Cardiac septum (tissue), 1 donor: ENCODE measurements at regions not wholly inside any gene's neighbourhood (a gene's known extent, or its start where the extent isn't known, plus 50 kb on each side); places are given as distances from the start of the nearest gene placed in this dataset.

Experiments
- DNase-seq: peaks from one replicate; pipeline ENCODE4 v3.0.0-alpha.2; 2020; ENCODE audit warnings: low spot score
- intact Hi-C: fragments of 100-400 bp; cut with DNase I; formaldehyde crosslinking; loops from one replicate; pipeline ENCODE4 v1.14.0; 2022
- donor health status: DM: no; HTN: no; CAD: no.

DNA sequence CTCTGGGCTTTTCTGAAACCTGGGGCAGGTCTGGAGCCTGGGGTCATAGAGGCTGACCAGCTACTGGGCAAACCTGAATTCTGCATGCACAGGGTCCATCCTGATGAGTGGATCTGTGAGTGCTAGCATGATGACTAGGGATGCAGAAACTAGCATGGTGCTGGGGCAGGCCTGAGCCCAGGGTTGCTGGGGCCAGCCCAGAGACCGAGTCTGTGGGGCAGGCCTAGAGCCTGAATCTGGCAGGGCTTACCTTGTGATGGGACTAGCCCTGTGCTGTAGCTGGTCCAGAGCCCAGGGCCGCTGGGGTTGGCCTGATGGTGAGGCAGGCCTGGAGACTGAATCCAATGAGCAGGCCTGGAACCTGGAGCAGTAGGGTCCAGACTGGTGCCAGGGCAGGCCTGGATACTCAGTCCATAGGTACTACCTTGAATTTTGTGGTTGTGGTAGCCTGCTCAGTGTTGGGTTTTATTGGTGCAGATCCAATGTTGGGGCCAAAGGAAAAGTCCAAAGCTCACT is 313.5 kb downstream of the TLR4 start:
- intact Hi-C loops = no loop called here
- DNase-seq = no peak

- no peak for DNase-seq
Observed at GRCh38 chr9:118023644-118024043, 319.4 kb downstream of the TLR4 start.

DNA sequence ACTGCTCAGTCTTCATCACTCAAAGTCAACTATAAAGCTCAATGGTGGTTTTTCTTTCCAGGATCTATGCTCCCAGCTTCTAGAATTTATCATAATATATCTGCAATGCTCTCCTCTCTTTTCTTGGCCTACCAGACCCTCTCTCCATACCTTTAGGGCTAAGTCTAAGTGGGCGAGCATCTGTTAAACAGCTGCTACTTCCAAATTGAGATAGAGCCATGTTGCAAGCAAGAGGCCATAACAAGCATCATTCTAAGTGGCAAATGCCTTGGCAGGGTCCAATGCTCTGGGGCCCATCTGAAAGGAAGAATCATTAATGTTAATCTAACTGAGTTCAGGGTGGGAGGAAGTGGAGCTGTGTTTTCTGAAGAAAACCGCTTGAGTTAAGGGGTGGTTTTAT is 324.0 kb downstream of the TLR4 start:
- no peak for DNase-seq
- intact Hi-C loops = no loop called here

More at GRCh38 chr9:118023644-118024043, 319.4 kb downstream of the TLR4 start:
- intact Hi-C loops = no loop called here

- intact Hi-C loops = no loop called here
- DNase-seq = no peak
Observed at GRCh38 chr9:118029425-118029824, 325.2 kb downstream of the TLR4 start.

DNA sequence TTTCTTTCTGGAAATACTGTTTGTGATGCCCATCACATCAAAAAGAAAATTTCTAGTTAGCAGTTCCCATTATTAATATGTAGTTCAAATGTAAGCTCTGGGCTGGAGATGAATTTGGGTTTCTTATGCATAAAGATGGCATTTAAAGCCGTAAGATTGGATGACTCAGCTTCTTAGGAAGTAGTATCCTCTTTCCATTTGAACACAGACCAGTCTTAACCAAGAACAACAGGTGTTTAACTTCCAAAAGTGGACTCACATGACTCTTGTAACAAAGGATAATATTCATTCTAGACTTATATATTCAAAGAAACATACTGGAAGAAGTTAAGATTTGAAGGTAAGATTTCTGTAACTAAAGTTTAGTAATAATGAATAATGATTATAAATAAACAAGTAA is 330.5 kb downstream of the TLR4 start:
- DNase-seq = no peak
- intact Hi-C loops = no loop called here

- intact Hi-C loops = no loop called here
- no peak for DNase-seq
Observed at GRCh38 chr9:118038713-118039112, 334.5 kb downstream of the TLR4 start.

GRCh38 chr9:118058227-118058626 is 354.0 kb downstream of the TLR4 start:
- intact Hi-C loops = no loop called here
- DNase-seq = no peak

DNA sequence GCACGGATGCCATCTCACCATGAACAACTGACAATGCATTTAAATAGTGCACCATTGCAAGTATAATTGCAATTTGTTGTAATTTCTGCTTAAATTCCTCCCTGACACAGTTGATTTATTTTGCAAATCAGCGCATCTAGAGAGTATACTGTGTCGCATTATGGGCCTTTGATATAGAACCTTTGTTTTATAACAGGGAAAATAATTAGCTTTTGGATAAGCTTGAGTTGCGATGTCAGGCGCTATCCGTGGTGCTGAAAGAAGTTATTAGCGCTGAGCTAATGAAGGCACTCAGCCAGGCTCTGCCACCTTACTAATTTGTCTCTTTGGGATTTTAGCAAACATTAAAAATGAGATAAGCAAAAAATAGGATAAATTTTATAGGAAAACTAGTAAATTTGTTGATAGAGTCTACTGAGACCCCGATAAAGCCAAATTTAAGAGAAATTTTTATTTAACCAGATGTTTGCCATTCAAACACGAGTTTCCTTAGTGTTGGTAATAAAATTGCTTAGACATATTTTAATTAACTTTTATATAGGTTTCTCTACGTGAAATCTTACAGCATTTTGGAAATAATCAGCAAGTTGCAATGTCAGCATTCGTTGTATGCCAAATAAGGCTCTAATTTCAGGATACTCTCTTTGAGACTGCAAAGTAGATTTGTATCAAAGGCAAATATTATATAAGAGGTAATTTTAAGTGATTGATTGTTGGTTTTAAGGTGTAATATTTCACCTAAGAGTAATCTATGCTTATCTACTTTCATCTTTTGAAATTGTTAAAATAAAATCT is 355.5 kb downstream of the TLR4 start:
- DNase-seq = no peak
- intact Hi-C loops = no loop called here

DNA sequence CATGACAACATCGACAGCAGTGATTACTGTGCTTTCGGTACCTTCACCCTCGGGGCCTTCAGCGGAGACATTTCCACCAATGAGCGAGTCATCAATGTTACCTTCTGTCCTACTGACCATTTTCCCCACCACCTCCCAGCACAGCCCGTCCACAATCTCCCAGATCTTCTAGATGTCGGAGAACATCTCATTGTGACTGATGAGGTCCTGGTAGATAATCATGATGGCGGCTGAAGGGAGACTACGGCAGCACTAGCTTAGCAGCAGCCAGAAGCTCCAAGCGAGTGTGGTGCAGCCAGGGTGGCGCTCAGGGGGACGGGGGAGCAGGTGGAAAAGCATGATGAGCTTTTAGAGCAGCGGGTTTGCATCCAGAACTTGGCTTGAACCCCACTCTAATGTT is 379.0 kb downstream of the TLR4 start:
- intact Hi-C loops = no loop called here
- no peak for DNase-seq

DNA sequence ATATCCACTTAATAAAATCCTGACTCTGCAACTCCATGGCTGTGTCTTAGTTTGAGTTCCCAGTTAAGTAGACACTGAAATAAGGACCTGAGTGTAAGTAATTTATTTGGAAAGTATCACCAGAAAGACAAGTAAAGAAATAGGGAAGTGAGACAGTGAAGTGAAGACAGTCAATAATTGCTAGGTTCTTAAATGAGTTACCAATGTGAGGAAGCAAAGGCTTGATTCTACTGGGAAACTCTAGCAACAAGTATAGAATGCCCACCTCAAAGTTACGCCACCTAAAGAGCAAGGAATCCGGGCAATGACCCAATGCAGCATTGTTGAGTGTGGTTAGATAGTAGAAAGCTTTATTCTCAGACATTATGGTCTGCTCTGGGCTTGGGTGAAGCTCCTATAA is 383.9 kb downstream of the TLR4 start:
- DNase-seq = no peak
- intact Hi-C loops = no loop called here

GRCh38 chr9:118091226-118091625 is 387.0 kb downstream of the TLR4 start:
- DNase-seq = no peak
- intact Hi-C loops = no loop called here

DNA sequence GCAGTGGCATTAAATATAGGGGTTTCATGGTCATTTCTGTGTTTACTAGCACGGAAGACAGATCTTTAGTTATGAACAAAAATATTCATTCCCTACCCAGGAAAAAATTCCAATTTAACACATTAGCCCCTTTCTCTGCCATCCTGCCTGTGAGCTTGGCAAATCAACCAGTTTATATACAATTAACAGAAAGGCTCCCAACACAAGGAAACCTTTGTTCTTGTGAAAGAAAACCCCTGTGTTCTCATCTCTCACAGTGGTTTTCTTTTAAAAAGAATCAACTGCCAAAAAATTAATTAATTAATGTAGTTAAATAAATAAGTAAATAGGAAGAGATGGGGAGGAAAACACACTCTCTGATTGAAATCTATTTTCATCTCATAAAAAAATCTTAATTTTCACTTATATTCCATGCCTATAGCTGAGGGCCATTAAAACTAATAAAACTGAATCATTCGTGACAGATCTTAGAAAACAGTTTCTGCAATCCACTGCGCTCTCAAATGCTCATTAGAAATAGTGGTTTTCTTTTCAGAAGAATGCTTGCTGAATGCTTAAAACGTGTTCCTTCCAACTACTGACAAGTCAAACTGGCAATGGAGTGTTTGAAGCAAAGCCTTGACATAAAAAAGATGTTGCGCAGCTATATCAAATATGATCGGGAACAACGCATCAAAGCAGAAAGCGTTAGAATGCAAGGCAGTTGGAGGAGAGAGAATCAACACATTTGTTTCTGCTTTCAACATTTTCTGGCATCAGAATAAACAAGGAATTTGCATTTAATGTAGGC is 387.7 kb downstream of the TLR4 start:
- intact Hi-C loops = no loop called here

GRCh38 chr9:118094387-118094786 is 390.2 kb downstream of the TLR4 start:
- DNase-seq = no peak
- intact Hi-C loops = no loop called here

More for the DNA sequence above, 387.7 kb downstream of the TLR4 start:
- no peak for DNase-seq

GRCh38 chr9:118100529-118101419 is 396.6 kb downstream of the TLR4 start:
- intact Hi-C loops = no loop called here
- DNase-seq = no peak

- intact Hi-C loops = no loop called here
- no peak for DNase-seq
Observed at GRCh38 chr9:118104363-118104762, 400.2 kb downstream of the TLR4 start.

GRCh38 chr9:118108971-118109370 is 404.8 kb downstream of the TLR4 start:
- intact Hi-C loops = no loop called here
- DNase-seq = no peak

DNA sequence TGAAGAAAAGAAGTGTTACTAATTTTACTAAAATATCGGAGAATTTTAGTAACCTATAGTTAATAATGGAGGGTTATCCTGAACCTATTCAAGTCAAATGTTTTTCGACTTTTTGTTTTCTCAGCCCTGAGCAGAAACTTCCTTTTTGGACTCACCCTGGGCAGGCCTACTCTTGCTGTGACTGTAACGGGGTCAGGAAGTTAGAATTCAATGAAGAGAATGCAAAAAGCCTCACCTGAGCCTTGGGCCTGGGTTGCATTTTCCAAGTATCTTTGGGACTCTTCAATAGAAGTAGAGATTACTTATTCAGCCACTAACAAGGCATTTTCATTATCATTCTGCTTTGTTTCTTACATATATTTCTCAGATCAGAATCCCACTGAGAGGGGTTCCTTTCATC is 405.3 kb downstream of the TLR4 start:
- intact Hi-C loops = no loop called here

DNA sequence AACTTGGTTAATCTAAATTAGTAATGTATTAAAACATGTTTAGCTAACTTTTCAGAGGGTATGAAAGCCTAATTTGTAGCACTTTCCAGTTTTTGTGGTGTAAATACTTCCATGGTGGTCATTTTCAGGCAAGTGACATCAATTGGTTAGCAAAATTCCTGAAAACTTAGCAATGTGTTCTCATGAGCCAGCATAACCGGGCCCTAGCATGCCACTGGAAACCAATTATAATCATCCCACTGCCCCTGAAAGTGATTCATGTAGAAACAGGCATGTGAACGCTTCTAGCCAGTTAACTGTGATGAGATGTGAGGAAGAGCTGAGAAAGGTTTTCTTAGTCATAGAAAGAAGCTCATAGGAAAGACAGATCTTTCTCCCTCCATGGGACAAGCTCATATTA is 417.2 kb downstream of the TLR4 start:
- intact Hi-C loops = no loop called here
- no peak for DNase-seq

More for the DNA sequence above, 405.3 kb downstream of the TLR4 start:
- DNase-seq = no peak

DNA sequence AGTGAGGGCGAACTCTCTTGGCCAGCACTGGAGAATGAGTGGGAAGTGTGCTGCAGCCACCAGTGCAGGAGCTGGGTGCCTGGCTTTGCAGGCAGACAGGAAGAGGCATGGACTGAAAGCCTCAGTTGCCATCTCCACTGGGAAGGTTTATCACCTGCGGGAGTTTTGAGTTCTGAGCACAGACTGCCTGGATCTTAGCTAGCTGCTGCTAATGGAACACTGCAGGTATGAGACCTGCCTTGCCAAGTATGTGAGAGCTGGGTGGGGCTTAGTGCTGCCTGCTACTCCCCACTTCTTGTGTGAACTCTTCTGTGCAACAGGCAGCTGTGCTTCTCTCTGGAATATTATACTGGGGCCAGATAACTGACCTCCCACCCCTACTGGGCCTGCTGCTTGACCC is 424.1 kb downstream of the TLR4 start:
- intact Hi-C loops = no loop called here
- no peak for DNase-seq

DNA sequence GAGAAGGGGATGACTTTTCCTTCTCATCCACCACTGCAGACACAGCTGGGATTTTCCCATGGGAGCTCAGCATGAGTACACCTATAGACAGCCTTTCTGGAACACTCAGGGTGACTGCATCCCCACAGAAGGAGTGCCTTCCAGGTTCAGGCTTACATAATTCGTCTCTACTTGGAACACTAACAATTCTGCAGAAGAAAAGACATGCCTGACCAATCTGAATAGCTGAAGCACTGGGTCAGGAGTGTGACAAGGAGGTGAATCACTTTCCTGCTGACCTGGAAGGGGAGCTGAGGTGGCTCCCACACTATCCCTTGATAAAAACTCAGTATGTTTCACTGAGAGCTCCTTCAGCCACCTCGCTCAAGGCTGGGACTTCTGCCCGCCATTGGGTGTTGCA is 425.3 kb downstream of the TLR4 start:
- intact Hi-C loops = no loop called here
- no peak for DNase-seq
